NCI-H1105 (cell line): ENCODE measurements at regions not wholly inside any gene's neighbourhood (a gene's known extent, or its start where the extent isn't known, plus 50 kb on each side); places are given as distances from the start of the nearest gene placed in this dataset.
A peak's percentile ranks its signal among the peaks of the same experiment; 100 is the strongest.

Source experiments
- DNase-seq: peaks from one replicate; lab custom pipeline; 2025; lab: John Stamatoyannopoulos, UW

GRCh38 chr5:15334551-15335266, 165.3 kb upstream of the FBXL7 start:
- DNase-seq = no peak

GRCh38 chr5:15333091-15333490, 166.9 kb upstream of the FBXL7 start:
- DNase-seq = no peak

GRCh38 chr5:15326932-15327331, 173.0 kb upstream of the FBXL7 start:
- DNase-seq = no peak

GRCh38 chr5:15326471-15326870, 173.5 kb upstream of the FBXL7 start:
- no peak for DNase-seq

- no peak for DNase-seq
Observed at GRCh38 chr5:15322421-15322820, 177.6 kb upstream of the FBXL7 start.

GRCh38 chr5:15321776-15322175, 178.2 kb upstream of the FBXL7 start:
- no peak for DNase-seq

- DNase-seq = peak; percentile 8
Observed at GRCh38 chr5:15320871-15321270, 179.1 kb upstream of the FBXL7 start.

GRCh38 chr5:15304914-15305834, 194.8 kb upstream of the FBXL7 start:
- DNase-seq = no peak

GRCh38 chr5:15304066-15304731, 195.8 kb upstream of the FBXL7 start:
- DNase-seq = no peak

GRCh38 chr5:15300141-15300540, 199.8 kb upstream of the FBXL7 start:
- no peak for DNase-seq

GRCh38 chr5:15290953-15291352, 209.0 kb upstream of the FBXL7 start:
- no peak for DNase-seq

GRCh38 chr5:15286650-15287049, 213.3 kb upstream of the FBXL7 start:
- DNase-seq = no peak

- DNase-seq = no peak
Observed at GRCh38 chr5:15285901-15286583, 213.9 kb upstream of the FBXL7 start.

- DNase-seq = no peak
Observed at GRCh38 chr5:15284706-15285105, 215.3 kb upstream of the FBXL7 start.

GRCh38 chr5:15283076-15283475, 216.9 kb upstream of the FBXL7 start:
- DNase-seq = no peak

- DNase-seq = no peak
Observed at GRCh38 chr5:15282611-15283010, 217.4 kb upstream of the FBXL7 start.

- DNase-seq = peak; percentile 81
Observed at GRCh38 chr5:15271596-15271995, 228.4 kb upstream of the FBXL7 start.

GRCh38 chr5:15267966-15268365, 232.0 kb upstream of the FBXL7 start:
- no peak for DNase-seq

GRCh38 chr5:15266841-15267240, 233.1 kb upstream of the FBXL7 start:
- DNase-seq = no peak

GRCh38 chr5:15266229-15266628, 233.8 kb upstream of the FBXL7 start:
- no peak for DNase-seq

GRCh38 chr5:15263942-15264341, 236.0 kb upstream of the FBXL7 start:
- no peak for DNase-seq

- no peak for DNase-seq
Observed at GRCh38 chr5:15263406-15263805, 236.6 kb upstream of the FBXL7 start.
